PC-9 (cell line): ENCODE measurements at regions not wholly inside any gene's neighbourhood (a gene's known extent, or its start where the extent isn't known, plus 50 kb on each side); places are given as distances from the start of the nearest gene placed in this dataset.

Experiments
- BruUV-seq: library from RNA; stranded (reverse); fragments of 400-500 nt; replicated peaks from 2 replicates; lab custom pipeline; 2021; lab: Mats Ljungman, UMichigan
- CTCF ChIA-PET: fragments of 300-600 bp; sonication (Branson Sonifier 250); formaldehyde crosslinking; loops from one replicate; lab custom pipeline; 2022; ENCODE audit warnings: antibody characterized with exemption; lab: Charles Lee
- POLR2A ChIA-PET: fragments of 300-600 bp; sonication (Branson Sonifier 250); formaldehyde crosslinking; loops from one replicate; lab custom pipeline; 2022; ENCODE audit warnings: antibody characterized with exemption; ENCODE audit not compliant: unreplicated experiment; lab: Charles Lee
- DNase-seq, 2 experiments: peaks; one replicate each; pipeline versions ENCODE4 v3.0.0 to v3.0.0-alpha.2; 2015 to 2022; ENCODE audit warnings: mixed read lengths in 1 of 2
- H2AFZ ChIP-seq: fragments of 200-600 bp; sonication (generic); 2 replicates; pipeline ENCODE4 v1.8.1; 2017; ENCODE audit warnings: antibody characterized with exemption
- H3F3A ChIP-seq: fragments of 200-600 bp; sonication (generic); 2 replicates; pipeline ENCODE4 v1.8.1; 2017; ENCODE audit warnings: antibody characterized with exemption, mild to moderate bottlenecking, low read depth; ENCODE audit not compliant: insufficient read depth
- H3K27ac ChIP-seq: fragments of 200-600 bp; sonication (generic); 2 replicates; pipeline ENCODE4 v1.6.1; 2016; ENCODE audit warnings: mixed run types
- H3K27me3 ChIP-seq: fragments of 200-600 bp; sonication (generic); 2 replicates; pipeline ENCODE4 v1.6.1; 2016; ENCODE audit warnings: low read depth, mixed run types; ENCODE audit not compliant: insufficient read depth
- H3K36me3 ChIP-seq: fragments of 200-600 bp; sonication (generic); 2 replicates; pipeline ENCODE4 v1.6.1; 2016; ENCODE audit warnings: low read depth, mixed run types
- H3K4me1 ChIP-seq: fragments of 200-600 bp; sonication (generic); replicated peaks from 2 replicates; pipeline ENCODE4 v1.6.1; 2016; ENCODE audit warnings: mixed run types; ENCODE audit not compliant: insufficient read depth
- H3K4me2 ChIP-seq: fragments of 200-600 bp; sonication (generic); 2 replicates; pipeline ENCODE4 v1.6.1; 2017; ENCODE audit warnings: mixed run types
- H3K4me3 ChIP-seq: fragments of 200-600 bp; sonication (generic); 2 replicates; pipeline ENCODE4 v1.6.1; 2016; ENCODE audit warnings: mixed run types
- H3K79me2 ChIP-seq: fragments of 200-600 bp; sonication (generic); 2 replicates; pipeline ENCODE4 v1.6.1; 2017; ENCODE audit warnings: low read depth, mixed run types
- H3K9me2 ChIP-seq: fragments of 200-600 bp; sonication (generic); 2 replicates; pipeline ENCODE4 v1.8.1; 2017; ENCODE audit warnings: mild to moderate bottlenecking; ENCODE audit not compliant: insufficient read depth
- H3K9me3 ChIP-seq: fragments of 200-600 bp; sonication (generic); 2 replicates; pipeline ENCODE4 v1.8.1; 2016; ENCODE audit warnings: low read depth; ENCODE audit not compliant: insufficient read depth
- H4K20me1 ChIP-seq: fragments of 200-600 bp; sonication (generic); 2 replicates; pipeline ENCODE4 v1.8.1; 2017; ENCODE audit not compliant: insufficient read depth
- EZH2 ChIP-seq: fragments of 200-600 bp; sonication (generic); IDR thresholded peaks from 2 replicates; pipeline ENCODE4 v1.8.0; 2017; ENCODE audit warnings: antibody characterized with exemption, low read depth
- intact Hi-C: fragments of 100-400 bp; cut with micrococcal nuclease; formaldehyde crosslinking; loops from one replicate; pipeline ENCODE4 v1.10.0; 2022; ENCODE audit not compliant: unreplicated experiment
- TF ChIP-seq, protein P1 (sequence below): fragments of 200-600 bp; sonication (generic); conservative IDR thresholded peaks from 2 replicates; pipeline ENCODE4 v1.6.1; 2017; ENCODE audit warnings: mixed run types, antibody characterized with exemption, mild to moderate bottlenecking, moderate library complexity

GRCh38 chr16:54521327-54521726 is 234.7 kb upstream of the IRX3 start:
- ChIA-PET POLR2A (no interaction called here), CTCF (no interaction called here)
- no peak for TF ChIP-seq EZH2
- TF ChIP-seq, protein P1, sequence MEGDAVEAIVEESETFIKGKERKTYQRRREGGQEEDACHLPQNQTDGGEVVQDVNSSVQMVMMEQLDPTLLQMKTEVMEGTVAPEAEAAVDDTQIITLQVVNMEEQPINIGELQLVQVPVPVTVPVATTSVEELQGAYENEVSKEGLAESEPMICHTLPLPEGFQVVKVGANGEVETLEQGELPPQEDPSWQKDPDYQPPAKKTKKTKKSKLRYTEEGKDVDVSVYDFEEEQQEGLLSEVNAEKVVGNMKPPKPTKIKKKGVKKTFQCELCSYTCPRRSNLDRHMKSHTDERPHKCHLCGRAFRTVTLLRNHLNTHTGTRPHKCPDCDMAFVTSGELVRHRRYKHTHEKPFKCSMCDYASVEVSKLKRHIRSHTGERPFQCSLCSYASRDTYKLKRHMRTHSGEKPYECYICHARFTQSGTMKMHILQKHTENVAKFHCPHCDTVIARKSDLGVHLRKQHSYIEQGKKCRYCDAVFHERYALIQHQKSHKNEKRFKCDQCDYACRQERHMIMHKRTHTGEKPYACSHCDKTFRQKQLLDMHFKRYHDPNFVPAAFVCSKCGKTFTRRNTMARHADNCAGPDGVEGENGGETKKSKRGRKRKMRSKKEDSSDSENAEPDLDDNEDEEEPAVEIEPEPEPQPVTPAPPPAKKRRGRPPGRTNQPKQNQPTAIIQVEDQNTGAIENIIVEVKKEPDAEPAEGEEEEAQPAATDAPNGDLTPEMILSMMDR: no peak
- Histone ChIP-seq H3K79me2 (no peaks in the 10 kb centered on the region), H3K9me2 (no peaks in the 10 kb centered on the region; the same call in 1 of the 2 replicates), H3K4me2 (no peak overlapping the region), H3K27me3 (no peaks in the 10 kb centered on the region), H3F3A (no peaks in the 10 kb centered on the region), H3K4me1 (no peaks in the 10 kb centered on the region), H3K4me3 (no peak overlapping the region), H2AFZ (no peak overlapping the region), H3K27ac (no peak overlapping the region), H3K36me3 (no peaks in the 10 kb centered on the region), H3K9me3 (no peaks in the 10 kb centered on the region; the same call in 1 of the 2 replicates), H4K20me1 (no peaks in the 10 kb centered on the region)
- BruUV-seq: no TSS peak
- intact Hi-C loops: no loop called here
- no peak for DNase-seq

DNA sequence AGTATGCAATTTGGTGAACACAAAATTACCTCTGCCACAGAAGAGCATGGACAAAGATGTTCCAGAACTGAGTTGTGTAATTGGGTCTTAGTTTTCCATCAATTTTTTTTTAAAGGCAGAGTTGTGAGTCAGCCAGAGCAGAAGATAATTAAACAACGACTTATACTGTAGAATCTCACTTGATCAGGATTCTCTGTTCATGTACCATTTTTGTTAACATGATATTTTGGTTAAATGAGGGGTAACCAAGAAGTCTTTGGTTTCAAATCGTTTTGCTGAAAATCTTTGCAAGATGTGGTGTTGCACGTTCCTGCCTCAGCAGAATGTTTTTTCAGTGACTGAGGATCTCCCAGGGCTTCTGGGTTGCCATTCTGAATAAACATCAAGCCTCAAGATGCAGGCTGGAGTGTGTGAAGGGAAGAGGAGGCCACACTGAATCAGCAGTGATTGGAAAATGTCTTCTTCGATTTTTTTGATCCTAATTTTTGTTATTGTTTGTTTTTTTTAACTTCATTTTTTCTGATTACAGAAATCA is 232.6 kb upstream of the IRX3 start:
- Histone ChIP-seq H3K4me1 (no peaks in the 10 kb centered on the region), H3K4me2 (no peak overlapping the region), H3K79me2 (no peaks in the 10 kb centered on the region), H3K36me3 (no peaks in the 10 kb centered on the region), H3K27ac (no peak overlapping the region), H2AFZ (no peak overlapping the region), H3K9me2 (no peaks in the 10 kb centered on the region; the same call in 1 of the 2 replicates), H3K27me3 (no peaks in the 10 kb centered on the region), H3K9me3 (no peaks in the 10 kb centered on the region), H4K20me1 (no peaks in the 10 kb centered on the region), H3F3A (no peaks in the 10 kb centered on the region), H3K4me3 (no peak overlapping the region)
- DNase-seq: no peak
- BruUV-seq: no TSS peak
- ChIA-PET CTCF (no interaction called here), POLR2A (no interaction called here)
- intact Hi-C loops: no loop called here
- TF ChIP-seq, protein P1: no peak
- no peak for TF ChIP-seq EZH2

GRCh38 chr16:54517181-54517580 is 230.6 kb upstream of the IRX3 start:
- H3K36me3 ChIP-seq: no peaks in the 10 kb centered on the region
- no peaks in the 10 kb centered on the region for H3K27me3 ChIP-seq
- CTCF ChIA-PET: no interaction called here
- H2AFZ ChIP-seq: no peak overlapping the region
- no peaks in the 10 kb centered on the region for H3F3A ChIP-seq
- no peaks in the 10 kb centered on the region for H3K4me1 ChIP-seq
- H3K27ac ChIP-seq: no peak overlapping the region
- H3K4me2 ChIP-seq: no peak overlapping the region
- DNase-seq: no peak
- H3K4me3 ChIP-seq: no peak overlapping the region
- no peaks in the 10 kb centered on the region for H3K9me3 ChIP-seq
- H4K20me1 ChIP-seq: no peaks in the 10 kb centered on the region
- no peak for TF ChIP-seq EZH2
- TF ChIP-seq, protein P1: no peak
- POLR2A ChIA-PET: no interaction called here
- H3K9me2 ChIP-seq: no peaks in the 10 kb centered on the region; the same call in 1 of the 2 replicates
- no TSS peak for BruUV-seq
- intact Hi-C loops: no loop called here
- H3K79me2 ChIP-seq: no peaks in the 10 kb centered on the region
